ENCODE measurements at regions not wholly inside any gene's neighbourhood (a gene's known extent, or its start where the extent isn't known, plus 50 kb on each side); places are given as distances from the start of the nearest gene placed in this dataset.

DNA sequence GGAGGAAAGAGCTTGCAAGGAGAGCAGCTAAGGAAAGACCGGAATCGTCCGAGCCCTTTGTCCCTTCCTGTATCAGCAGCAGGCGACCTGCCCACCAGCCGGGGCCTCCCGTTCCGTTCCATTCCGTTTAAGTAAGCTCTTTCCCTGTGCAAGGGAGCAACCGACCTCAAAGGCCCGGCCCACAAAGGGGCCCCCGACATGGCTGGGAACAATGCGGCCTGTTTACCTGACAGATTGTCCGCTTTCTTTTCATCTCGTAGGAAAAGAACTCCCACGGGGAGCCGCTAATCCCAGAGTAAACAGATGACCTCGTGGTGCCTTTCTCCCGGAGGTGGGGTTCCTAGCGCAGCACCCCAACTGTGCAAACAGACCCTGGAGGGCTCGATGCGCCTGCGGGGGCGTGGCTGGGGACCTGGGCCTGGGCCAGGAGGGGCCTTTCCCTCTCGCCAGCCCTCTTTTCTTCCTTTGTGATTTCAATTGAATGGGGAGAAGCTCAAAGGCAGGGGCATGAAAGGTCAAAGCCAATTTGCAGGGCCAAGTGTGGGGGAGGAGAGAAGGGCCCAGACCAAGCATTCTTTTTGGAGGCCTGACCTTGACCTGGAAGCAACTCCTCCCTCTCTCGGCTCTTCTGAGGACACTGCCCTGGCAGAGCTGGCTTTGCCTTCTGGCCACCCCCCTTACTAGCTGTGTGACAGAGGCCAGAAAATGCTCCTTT, 120.2 kb downstream of the INHBB start (continued):
- TF ChIP-seq, protein P1, sequence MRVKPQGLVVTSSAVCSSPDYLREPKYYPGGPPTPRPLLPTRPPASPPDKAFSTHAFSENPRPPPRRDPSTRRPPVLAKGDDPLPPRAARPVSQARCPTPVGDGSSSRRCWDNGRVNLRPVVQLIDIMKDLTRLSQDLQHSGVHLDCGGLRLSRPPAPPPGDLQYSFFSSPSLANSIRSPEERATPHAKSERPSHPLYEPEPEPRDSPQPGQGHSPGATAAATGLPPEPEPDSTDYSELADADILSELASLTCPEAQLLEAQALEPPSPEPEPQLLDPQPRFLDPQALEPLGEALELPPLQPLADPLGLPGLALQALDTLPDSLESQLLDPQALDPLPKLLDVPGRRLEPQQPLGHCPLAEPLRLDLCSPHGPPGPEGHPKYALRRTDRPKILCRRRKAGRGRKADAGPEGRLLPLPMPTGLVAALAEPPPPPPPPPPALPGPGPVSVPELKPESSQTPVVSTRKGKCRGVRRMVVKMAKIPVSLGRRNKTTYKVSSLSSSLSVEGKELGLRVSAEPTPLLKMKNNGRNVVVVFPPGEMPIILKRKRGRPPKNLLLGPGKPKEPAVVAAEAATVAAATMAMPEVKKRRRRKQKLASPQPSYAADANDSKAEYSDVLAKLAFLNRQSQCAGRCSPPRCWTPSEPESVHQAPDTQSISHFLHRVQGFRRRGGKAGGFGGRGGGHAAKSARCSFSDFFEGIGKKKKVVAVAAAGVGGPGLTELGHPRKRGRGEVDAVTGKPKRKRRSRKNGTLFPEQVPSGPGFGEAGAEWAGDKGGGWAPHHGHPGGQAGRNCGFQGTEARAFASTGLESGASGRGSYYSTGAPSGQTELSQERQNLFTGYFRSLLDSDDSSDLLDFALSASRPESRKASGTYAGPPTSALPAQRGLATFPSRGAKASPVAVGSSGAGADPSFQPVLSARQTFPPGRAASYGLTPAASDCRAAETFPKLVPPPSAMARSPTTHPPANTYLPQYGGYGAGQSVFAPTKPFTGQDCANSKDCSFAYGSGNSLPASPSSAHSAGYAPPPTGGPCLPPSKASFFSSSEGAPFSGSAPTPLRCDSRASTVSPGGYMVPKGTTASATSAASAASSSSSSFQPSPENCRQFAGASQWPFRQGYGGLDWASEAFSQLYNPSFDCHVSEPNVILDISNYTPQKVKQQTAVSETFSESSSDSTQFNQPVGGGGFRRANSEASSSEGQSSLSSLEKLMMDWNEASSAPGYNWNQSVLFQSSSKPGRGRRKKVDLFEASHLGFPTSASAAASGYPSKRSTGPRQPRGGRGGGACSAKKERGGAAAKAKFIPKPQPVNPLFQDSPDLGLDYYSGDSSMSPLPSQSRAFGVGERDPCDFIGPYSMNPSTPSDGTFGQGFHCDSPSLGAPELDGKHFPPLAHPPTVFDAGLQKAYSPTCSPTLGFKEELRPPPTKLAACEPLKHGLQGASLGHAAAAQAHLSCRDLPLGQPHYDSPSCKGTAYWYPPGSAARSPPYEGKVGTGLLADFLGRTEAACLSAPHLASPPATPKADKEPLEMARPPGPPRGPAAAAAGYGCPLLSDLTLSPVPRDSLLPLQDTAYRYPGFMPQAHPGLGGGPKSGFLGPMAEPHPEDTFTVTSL (CRISPR knock-in tag; IDR thresholded peaks at IDR 0.05; ENCODE audit: borderline replicate concordance), result peak; percentile 99
- TF ChIP-seq RCOR2 (CRISPR knock-in tag; IDR thresholded peaks at IDR 0.05) (peak; percentile 97), SMAD9 (CRISPR knock-in tag; IDR thresholded peaks at IDR 0.05) (no peak), DPF2 (CRISPR knock-in tag; IDR thresholded peaks at IDR 0.05; ENCODE audit: borderline replicate concordance, low read depth) (peak; percentile 87), HOXA3 (CRISPR knock-in tag; IDR thresholded peaks at IDR 0.05) (peak; percentile 95), HHEX (CRISPR knock-in tag; IDR thresholded peaks at IDR 0.05) (peak; percentile 94), ZNF143 (CRISPR knock-in tag; IDR thresholded peaks at IDR 0.05) (peak; percentile 67), ZBTB7B (CRISPR knock-in tag; IDR thresholded peaks at IDR 0.05) (peak; percentile 99), HES4 (CRISPR knock-in tag; IDR thresholded peaks at IDR 0.05; ENCODE audit: borderline replicate concordance) (peak; percentile 88)
- TF ChIP-seq, protein P2, sequence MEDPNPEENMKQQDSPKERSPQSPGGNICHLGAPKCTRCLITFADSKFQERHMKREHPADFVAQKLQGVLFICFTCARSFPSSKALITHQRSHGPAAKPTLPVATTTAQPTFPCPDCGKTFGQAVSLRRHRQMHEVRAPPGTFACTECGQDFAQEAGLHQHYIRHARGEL (CRISPR knock-in tag; IDR thresholded peaks at IDR 0.05), result 0 out of 2 replicates have a peak, but pooled peaks have one; percentile 70
- TF ChIP-seq, protein P3, sequence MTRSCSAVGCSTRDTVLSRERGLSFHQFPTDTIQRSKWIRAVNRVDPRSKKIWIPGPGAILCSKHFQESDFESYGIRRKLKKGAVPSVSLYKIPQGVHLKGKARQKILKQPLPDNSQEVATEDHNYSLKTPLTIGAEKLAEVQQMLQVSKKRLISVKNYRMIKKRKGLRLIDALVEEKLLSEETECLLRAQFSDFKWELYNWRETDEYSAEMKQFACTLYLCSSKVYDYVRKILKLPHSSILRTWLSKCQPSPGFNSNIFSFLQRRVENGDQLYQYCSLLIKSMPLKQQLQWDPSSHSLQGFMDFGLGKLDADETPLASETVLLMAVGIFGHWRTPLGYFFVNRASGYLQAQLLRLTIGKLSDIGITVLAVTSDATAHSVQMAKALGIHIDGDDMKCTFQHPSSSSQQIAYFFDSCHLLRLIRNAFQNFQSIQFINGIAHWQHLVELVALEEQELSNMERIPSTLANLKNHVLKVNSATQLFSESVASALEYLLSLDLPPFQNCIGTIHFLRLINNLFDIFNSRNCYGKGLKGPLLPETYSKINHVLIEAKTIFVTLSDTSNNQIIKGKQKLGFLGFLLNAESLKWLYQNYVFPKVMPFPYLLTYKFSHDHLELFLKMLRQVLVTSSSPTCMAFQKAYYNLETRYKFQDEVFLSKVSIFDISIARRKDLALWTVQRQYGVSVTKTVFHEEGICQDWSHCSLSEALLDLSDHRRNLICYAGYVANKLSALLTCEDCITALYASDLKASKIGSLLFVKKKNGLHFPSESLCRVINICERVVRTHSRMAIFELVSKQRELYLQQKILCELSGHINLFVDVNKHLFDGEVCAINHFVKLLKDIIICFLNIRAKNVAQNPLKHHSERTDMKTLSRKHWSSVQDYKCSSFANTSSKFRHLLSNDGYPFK (CRISPR knock-in tag; IDR thresholded peaks at IDR 0.05; ENCODE audit: borderline replicate concordance), result peak; percentile 89
- TF ChIP-seq, protein P4, sequence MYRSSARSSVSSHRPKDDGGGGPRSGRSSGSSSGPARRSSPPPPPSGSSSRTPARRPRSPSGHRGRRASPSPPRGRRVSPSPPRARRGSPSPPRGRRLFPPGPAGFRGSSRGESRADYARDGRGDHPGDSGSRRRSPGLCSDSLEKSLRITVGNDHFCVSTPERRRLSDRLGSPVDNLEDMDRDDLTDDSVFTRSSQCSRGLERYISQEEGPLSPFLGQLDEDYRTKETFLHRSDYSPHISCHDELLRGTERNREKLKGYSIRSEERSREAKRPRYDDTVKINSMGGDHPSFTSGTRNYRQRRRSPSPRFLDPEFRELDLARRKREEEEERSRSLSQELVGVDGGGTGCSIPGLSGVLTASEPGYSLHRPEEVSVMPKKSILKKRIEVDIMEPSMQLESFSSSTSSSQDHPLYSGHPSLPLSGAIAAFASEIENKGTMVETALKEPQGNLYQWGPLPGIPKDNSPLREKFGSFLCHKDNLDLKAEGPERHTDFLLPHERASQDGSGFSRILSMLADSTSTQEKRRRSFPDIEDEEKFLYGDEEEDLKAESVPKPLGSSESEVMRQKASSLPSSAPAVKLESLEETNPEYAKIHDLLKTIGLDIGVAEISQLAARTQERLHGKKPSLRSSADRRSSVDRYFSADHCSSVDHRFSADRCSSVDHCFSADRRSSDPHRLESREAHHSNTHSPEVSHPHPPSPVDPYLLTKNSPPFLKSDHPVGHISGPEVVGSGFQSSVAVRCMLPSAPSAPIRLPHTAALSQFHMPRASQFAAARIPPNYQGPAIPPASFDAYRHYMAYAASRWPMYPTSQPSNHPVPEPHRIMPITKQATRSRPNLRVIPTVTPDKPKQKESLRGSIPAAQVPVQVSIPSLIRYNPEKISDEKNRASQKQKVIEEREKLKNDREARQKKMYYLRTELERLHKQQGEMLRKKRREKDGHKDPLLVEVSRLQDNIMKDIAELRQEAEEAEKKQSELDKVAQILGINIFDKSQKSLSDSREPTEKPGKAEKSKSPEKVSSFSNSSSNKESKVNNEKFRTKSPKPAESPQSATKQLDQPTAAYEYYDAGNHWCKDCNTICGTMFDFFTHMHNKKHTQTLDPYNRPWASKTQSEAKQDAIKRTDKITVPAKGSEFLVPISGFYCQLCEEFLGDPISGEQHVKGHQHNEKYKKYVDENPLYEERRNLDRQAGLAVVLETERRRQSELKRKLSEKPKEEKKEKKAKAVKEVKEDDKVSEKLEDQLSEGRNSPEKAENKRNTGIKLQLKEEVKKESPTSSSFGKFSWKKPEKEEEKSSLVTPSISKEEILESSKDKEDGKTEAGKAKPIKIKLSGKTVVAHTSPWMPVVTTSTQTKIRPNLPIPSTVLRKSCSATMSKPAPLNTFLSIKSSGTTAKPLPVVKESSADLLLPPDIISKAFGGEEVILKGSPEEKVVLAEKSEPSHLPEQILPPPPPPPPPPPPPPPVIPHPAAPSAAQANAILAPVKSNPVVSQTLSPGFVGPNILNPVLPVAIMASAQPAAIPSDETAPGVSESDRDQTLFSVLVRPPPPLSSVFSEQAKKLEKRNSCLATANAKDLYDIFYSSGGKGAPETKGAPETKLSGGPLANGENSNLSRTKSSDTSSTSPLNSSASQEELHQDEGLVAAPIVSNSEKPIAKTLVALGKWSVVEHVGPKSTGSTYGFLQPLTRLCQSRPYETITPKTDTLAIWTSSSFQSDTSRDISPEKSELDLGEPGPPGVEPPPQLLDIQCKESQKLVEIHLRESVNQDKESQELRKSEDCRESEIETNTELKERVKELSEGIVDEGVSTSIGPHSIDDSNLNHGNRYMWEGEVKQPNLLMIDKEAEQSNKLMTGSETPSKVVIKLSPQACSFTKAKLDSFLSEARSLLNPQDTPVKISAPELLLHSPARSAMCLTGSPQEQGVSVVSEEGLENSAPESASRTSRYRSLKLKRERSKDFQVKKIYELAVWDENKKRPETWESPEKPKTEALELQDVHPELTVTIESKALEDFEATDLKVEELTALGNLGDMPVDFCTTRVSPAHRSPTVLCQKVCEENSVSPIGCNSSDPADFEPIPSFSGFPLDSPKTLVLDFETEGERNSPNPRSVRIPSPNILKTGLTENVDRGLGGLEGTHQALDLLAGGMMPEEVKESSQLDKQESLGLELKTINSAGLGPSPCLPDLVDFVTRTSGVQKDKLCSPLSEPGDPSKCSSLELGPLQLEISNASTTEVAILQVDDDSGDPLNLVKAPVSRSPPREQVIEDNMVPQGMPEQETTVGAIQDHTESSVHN (CRISPR knock-in tag; IDR thresholded peaks at IDR 0.05), result peak; percentile 89
